GM12801 (cell line): ENCODE measurements at regions not wholly inside any gene's neighbourhood (a gene's known extent, or its start where the extent isn't known, plus 50 kb on each side); places are given as distances from the start of the nearest gene placed in this dataset.

Experiments used
- TF ChIP-seq, protein P1 (sequence below): IDR thresholded peaks from one replicate; pipeline ENCODE4 v1.5.1; 2011; ENCODE audit warnings: control low read depth; ENCODE audit not compliant: insufficient read length; ENCODE audit errors: extremely low read depth

DNA sequence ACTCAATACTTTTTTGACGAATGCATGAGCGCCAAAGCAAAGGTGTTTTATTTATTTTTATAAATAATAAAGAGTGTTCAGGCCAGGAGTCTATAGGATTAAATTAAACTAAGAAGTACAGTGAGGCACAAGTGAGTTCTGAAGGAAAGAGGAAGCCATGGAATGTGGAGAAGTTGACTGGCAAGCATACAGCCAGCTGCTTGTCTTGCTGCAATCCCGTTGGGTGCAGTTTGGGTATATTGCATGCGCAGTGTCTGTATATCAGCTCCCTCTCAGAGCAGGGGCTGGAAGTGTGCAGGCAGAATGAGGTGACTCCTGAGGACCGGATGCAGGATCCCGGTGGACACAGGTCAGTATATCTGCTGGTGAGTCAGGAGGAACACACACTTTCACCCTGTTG is 315.6 kb downstream of the ZSWIM6 start:
- TF ChIP-seq, protein P1, sequence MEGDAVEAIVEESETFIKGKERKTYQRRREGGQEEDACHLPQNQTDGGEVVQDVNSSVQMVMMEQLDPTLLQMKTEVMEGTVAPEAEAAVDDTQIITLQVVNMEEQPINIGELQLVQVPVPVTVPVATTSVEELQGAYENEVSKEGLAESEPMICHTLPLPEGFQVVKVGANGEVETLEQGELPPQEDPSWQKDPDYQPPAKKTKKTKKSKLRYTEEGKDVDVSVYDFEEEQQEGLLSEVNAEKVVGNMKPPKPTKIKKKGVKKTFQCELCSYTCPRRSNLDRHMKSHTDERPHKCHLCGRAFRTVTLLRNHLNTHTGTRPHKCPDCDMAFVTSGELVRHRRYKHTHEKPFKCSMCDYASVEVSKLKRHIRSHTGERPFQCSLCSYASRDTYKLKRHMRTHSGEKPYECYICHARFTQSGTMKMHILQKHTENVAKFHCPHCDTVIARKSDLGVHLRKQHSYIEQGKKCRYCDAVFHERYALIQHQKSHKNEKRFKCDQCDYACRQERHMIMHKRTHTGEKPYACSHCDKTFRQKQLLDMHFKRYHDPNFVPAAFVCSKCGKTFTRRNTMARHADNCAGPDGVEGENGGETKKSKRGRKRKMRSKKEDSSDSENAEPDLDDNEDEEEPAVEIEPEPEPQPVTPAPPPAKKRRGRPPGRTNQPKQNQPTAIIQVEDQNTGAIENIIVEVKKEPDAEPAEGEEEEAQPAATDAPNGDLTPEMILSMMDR, result no peak

DNA sequence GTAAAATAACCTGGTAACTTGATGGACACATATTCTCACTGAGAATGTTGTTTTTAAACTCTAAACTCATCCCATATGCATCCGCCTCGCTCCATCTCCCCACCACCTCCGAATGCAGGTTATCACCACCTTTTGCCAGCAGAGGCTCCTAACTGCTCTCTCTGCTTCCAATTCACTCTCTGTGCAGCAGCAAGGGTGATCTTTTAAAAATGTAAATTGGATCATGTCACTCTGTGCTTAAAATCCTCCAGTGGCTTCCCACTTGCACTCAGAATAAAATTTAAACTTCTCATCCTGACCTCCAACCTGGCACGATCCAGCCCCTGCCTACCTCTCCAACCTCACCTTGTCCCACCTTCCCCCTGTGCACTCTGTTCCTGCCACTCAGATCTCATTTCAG is 317.2 kb downstream of the ZSWIM6 start:
- TF ChIP-seq, protein P1, result no peak

DNA sequence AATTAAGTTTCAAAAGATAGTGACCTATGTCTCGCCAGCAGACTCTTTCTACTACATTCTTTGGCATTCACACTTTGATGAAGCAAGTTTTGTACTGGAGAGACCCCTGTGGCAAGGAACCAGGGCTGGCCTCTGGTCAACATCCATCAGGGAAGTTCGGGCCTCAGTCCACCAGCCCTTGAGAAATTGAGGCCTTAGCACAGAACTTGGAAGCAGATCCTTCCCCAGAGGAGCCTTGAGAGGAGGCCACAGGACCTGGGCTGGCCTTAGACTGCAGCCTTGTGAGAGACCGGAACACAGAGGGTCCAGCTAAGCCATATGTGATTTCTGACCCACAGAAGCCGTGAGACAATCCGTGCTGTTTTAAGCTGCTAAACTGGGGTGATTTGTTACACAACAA is 317.9 kb downstream of the ZSWIM6 start:
- TF ChIP-seq, protein P1, result no peak

DNA sequence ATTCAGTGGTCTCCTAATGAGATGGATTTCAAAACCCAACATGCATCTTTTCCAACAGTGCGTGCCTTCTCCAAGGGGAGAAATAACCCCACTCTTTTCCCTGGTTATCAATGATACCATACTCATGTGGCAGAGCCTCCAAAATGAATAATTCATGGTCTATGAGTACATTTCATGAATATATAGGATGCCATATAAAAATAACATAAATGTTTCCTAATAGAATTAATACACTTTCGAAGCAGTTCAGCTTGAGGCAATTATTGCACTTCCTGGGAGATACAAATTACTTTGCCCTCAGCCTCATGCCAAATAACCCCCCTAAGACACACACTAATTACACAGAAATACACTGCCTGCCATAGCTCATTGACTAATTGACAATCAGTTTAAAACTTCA is 318.6 kb downstream of the ZSWIM6 start:
- TF ChIP-seq, protein P1, result no peak

DNA sequence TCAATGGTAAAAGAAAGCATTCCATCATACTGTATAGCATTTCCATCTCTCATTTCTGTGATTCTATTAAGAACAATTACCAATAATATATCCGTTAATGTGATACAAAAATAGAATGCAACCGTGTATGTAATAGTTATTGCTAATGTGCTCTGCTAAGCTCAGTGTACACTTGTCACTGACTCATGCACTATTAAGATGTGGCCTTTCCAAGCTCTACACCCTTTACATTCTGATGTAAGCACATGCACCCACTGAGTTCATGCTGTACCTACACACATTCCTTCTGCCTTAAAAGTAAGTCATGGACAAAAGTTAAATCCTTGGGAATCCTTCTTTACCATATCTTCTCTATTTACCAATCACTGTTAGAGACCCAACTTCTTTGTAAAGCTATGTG is 319.1 kb downstream of the ZSWIM6 start:
- TF ChIP-seq, protein P1, result no peak

DNA sequence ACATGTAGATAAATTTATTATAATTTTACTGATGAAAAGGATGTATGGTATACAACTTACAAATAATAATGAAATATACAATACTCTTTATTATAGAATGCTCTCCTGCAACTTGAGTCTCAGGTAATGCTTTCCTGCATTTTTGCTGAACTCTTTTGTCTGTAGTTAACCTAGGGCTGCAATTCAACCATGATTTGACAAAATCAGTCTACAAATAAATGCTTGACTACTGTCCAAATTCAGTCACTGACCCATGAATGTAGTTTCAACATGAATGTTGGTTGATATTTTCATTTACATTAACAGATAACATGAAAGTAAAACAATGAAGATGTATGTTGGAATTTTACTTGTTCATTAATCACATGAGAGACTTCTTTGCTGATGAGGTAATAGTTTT is 320.9 kb downstream of the ZSWIM6 start:
- TF ChIP-seq, protein P1, result no peak

DNA sequence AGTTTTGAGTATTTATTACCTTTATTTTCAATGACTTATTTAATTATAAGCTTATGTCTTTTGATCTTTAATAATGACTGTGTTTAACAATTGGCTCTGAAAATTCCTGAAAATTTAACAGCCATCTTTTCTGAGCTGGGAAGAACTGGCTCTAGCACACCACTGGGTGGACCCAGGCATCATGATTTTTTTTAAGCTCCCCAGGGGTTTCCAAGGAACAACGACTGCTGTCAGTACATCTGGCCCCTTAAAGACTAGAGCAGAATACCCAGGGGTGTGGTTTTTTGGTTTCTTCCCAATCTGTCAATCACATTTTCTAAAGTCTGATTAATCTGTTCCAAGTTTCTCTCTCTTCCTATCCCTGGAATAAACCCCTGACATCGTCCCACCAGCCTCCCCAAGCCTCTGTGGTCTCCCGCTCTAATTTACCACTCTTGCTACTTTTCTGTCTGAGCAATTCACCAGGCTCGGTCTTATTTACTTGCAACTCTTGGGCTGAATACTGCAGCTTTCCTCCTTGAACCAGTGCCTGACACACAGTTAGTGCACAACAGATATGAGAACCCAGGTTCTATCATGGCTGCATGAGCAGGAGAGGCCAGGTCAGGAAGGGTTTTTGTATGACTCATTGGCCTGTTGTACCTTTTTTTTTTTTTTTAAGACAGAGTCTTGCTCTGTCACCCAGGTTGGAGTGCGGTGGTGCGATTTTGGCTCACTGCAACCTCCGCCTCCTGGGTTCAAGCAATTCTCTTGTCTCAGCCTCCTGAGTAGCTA is 321.9 kb downstream of the ZSWIM6 start:
- TF ChIP-seq, protein P1, result no peak
